Activated CD8-positive, alpha-beta memory T cell treated with anti-CD3 and anti-CD28 coated beads, Interleukin-2, amount 50 U/mL, for 48 hours (primary cell): ENCODE measurements at regions not wholly inside any gene's neighbourhood (a gene's known extent, or its start where the extent isn't known, plus 50 kb on each side); places are given as distances from the start of the nearest gene placed in this dataset.

Experiments used
- DNase-seq: peaks from one replicate; pipeline ENCODE4 v3.0.0-alpha.2; 2020

GRCh38 chr16:13291591-13292333, 390.4 kb downstream of the SHISA9 start:
- no peak for DNase-seq

- no peak for DNase-seq
Measured at GRCh38 chr16:13296206-13296605, 394.8 kb downstream of the SHISA9 start.

- DNase-seq, result no peak
Measured at GRCh38 chr16:13298666-13299065, 397.3 kb downstream of the SHISA9 start.

GRCh38 chr16:13300066-13300840, 398.9 kb downstream of the SHISA9 start:
- DNase-seq, result no peak

GRCh38 chr16:13305019-13305755, 403.8 kb downstream of the SHISA9 start:
- DNase-seq, result no peak

GRCh38 chr16:13306161-13306995, 405.0 kb downstream of the SHISA9 start:
- DNase-seq, result no peak

- no peak for DNase-seq
Measured at GRCh38 chr16:13307255-13307654, 405.9 kb downstream of the SHISA9 start.

- no peak for DNase-seq
Measured at GRCh38 chr16:13307851-13308250, 406.5 kb downstream of the SHISA9 start.

- no peak for DNase-seq
Measured at GRCh38 chr16:13312063-13312462, 410.7 kb downstream of the SHISA9 start.

GRCh38 chr16:13313351-13313750, 412.0 kb downstream of the SHISA9 start:
- DNase-seq, result no peak

GRCh38 chr16:13314633-13315032, 413.2 kb downstream of the SHISA9 start:
- no peak for DNase-seq

- DNase-seq, result no peak
Measured at GRCh38 chr16:13315642-13316427, 414.4 kb downstream of the SHISA9 start.

GRCh38 chr16:13322336-13322735, 420.9 kb downstream of the SHISA9 start:
- DNase-seq, result no peak

GRCh38 chr16:13324851-13325250, 423.5 kb downstream of the SHISA9 start:
- no peak for DNase-seq

- no peak for DNase-seq
Measured at GRCh38 chr16:13325396-13325795, 424.0 kb downstream of the SHISA9 start.

GRCh38 chr16:13331918-13332317, 430.5 kb downstream of the SHISA9 start:
- no peak for DNase-seq

- no peak for DNase-seq
Measured at GRCh38 chr16:13332713-13333255, 431.4 kb downstream of the SHISA9 start.

GRCh38 chr16:13333336-13333735, 431.9 kb downstream of the SHISA9 start:
- no peak for DNase-seq

GRCh38 chr16:13335879-13336278, 434.5 kb downstream of the SHISA9 start:
- DNase-seq, result no peak

- no peak for DNase-seq
Measured at GRCh38 chr16:13336335-13336734, 434.9 kb downstream of the SHISA9 start.
